ENCODE measurements at regions not wholly inside any gene's neighbourhood (a gene's known extent, or its start where the extent isn't known, plus 50 kb on each side); places are given as distances from the start of the nearest gene placed in this dataset.

DNA sequence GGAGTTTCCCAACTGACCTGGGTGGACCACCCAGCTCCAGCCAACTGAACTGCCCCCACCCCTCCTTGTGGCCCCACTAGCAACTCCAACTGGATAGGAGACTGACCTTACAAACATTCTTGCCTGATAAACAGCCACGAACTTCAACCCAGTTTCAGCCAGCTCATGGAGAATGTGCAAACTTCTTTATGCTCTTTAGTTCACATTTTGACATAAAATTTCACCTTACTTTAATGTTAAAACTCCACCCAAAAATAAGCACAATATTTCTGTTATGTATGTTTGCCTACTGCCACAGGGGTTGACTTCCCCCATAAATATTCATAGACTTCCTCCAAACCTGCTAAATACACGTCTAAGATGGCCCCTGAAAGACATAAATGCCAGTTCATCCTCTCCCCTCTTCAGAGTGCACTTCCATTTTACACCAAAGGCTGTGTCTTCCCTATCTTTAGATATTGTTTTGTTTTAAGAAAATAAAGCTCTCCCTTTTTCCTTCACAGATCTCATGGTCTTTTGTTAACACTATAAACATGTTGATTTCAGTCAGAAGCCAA lies 643.7 kb downstream of the EPM2A start:
- Mint-ChIP-seq H3K4me1 (no peaks in the 10 kb centered on the region), H3K4me3 (no peak overlapping the region), H3K9me3 (ENCODE audit: insufficient read depth) (peaks cover 2% of the 10 kb centered on the region), H3K27ac (no peak overlapping the region), H3K27me3 (peaks cover 5% of the 10 kb centered on the region)
- Histone ChIP-seq H2AFZ (ENCODE audit: insufficient read depth, low read depth, low read length, poor library complexity, severe bottlenecking) (no peak overlapping the region), H3K36me3 (replicated peaks in 1 of 2; ENCODE audit: control extremely low read depth in 1 of 2, control insufficient read depth in 1 of 2, extremely low read depth in 1 of 2, insufficient read depth in 2 of 2, low read length in 1 of 2) (no peaks in the 10 kb centered on the region), H3K4me2 (replicated peaks; ENCODE audit: low read depth, low read length, poor library complexity, severe bottlenecking) (no peak overlapping the region), H3K79me2 (ENCODE audit: control insufficient read depth, insufficient read depth, low read length) (no peaks in the 10 kb centered on the region), H3K9ac (ENCODE audit: low read length) (no peak overlapping the region), H3K4me1 (ENCODE audit: control insufficient read depth in 2 of 2, insufficient read depth in 2 of 2, low read length in 2 of 2) (no peaks in the 10 kb centered on the region), H3K9me3 (ENCODE audit: control extremely low read depth in 1 of 3, control insufficient read depth in 2 of 3, insufficient read depth in 1 of 3, low read length in 2 of 3) (no peaks in the 10 kb centered on the region), H4K20me1 (ENCODE audit: control insufficient read depth, insufficient read depth, low read length, poor library complexity, severe bottlenecking) (no peaks in the 10 kb centered on the region), H3K27me3 (replicated peaks in 1 of 4; ENCODE audit: control extremely low read depth in 1 of 4, control insufficient read depth in 3 of 4, insufficient read depth in 4 of 4, low read length in 3 of 4) (no peaks in the 10 kb centered on the region), H3K27ac (ENCODE audit: low read length in 2 of 2) (no peak overlapping the region), H3K4me3 (ENCODE audit: control extremely low read depth in 1 of 5, extremely low read depth in 1 of 5, insufficient read depth in 1 of 5, low read depth in 2 of 5, low read length in 4 of 5) (no peak overlapping the region)
- no peak for TF ChIP-seq EZH2 (IDR thresholded peaks at IDR 0.05; ENCODE audit: borderline replicate concordance, insufficient read depth, low read depth, low read length, poor library complexity, severe bottlenecking)
- TF ChIP-seq, protein P1, sequence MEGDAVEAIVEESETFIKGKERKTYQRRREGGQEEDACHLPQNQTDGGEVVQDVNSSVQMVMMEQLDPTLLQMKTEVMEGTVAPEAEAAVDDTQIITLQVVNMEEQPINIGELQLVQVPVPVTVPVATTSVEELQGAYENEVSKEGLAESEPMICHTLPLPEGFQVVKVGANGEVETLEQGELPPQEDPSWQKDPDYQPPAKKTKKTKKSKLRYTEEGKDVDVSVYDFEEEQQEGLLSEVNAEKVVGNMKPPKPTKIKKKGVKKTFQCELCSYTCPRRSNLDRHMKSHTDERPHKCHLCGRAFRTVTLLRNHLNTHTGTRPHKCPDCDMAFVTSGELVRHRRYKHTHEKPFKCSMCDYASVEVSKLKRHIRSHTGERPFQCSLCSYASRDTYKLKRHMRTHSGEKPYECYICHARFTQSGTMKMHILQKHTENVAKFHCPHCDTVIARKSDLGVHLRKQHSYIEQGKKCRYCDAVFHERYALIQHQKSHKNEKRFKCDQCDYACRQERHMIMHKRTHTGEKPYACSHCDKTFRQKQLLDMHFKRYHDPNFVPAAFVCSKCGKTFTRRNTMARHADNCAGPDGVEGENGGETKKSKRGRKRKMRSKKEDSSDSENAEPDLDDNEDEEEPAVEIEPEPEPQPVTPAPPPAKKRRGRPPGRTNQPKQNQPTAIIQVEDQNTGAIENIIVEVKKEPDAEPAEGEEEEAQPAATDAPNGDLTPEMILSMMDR (IDR thresholded peaks at IDR 0.05) = no peak
- intact Hi-C loops (cut with micrococcal nuclease) = no loop called here
- ATAC-seq (ENCODE audit: low read depth) (no peak), DNase-seq (no peak)
- ChIA-PET CTCF (no interaction called here), POLR2A (no interaction called here)
- WGBS (ENCODE audit: insufficient coverage) = 100% methylated on average over 1 of the region's 2 CpGs

GRCh38 chr6:145092554-145092953 lies 642.8 kb downstream of the EPM2A start:
- H3K79me2 ChIP-seq (ENCODE audit: control insufficient read depth, insufficient read depth, low read length) = no peaks in the 10 kb centered on the region
- H2AFZ ChIP-seq (ENCODE audit: insufficient read depth, low read depth, low read length, poor library complexity, severe bottlenecking) = no peak overlapping the region
- peaks cover 5% of the 10 kb centered on the region for H3K9me3 Mint-ChIP-seq (ENCODE audit: insufficient read depth)
- ChIA-PET CTCF (no interaction called here), POLR2A (no interaction called here)
- H3K4me2 ChIP-seq (replicated peaks; ENCODE audit: low read depth, low read length, poor library complexity, severe bottlenecking) = no peak overlapping the region
- H3K27ac ChIP-seq (ENCODE audit: low read length in 2 of 2) = no peak overlapping the region
- H3K4me3 Mint-ChIP-seq = no peak overlapping the region
- no peaks in the 10 kb centered on the region for H3K4me1 ChIP-seq (ENCODE audit: control insufficient read depth in 2 of 2, insufficient read depth in 2 of 2, low read length in 2 of 2)
- no peaks in the 10 kb centered on the region for H3K27me3 ChIP-seq (replicated peaks in 1 of 4; ENCODE audit: control extremely low read depth in 1 of 4, control insufficient read depth in 3 of 4, insufficient read depth in 4 of 4, low read length in 3 of 4)
- WGBS (ENCODE audit: insufficient coverage) = 100% methylated on average over 1 of the region's 4 CpGs
- H3K36me3 ChIP-seq (replicated peaks in 1 of 2; ENCODE audit: control extremely low read depth in 1 of 2, control insufficient read depth in 1 of 2, extremely low read depth in 1 of 2, insufficient read depth in 2 of 2, low read length in 1 of 2) = no peaks in the 10 kb centered on the region
- no peaks in the 10 kb centered on the region for H3K4me1 Mint-ChIP-seq
- ATAC-seq (ENCODE audit: low read depth) (no peak), DNase-seq (no peak)
- no peak overlapping the region for H3K27ac Mint-ChIP-seq
- no peak overlapping the region for H3K9ac ChIP-seq (ENCODE audit: low read length)
- H4K20me1 ChIP-seq (ENCODE audit: control insufficient read depth, insufficient read depth, low read length, poor library complexity, severe bottlenecking) = no peaks in the 10 kb centered on the region
- H3K27me3 Mint-ChIP-seq = peaks cover 5% of the 10 kb centered on the region
- TF ChIP-seq, protein P1 (IDR thresholded peaks at IDR 0.05) = no peak
- no peak for TF ChIP-seq EZH2 (IDR thresholded peaks at IDR 0.05; ENCODE audit: borderline replicate concordance, insufficient read depth, low read depth, low read length, poor library complexity, severe bottlenecking)
- H3K4me3 ChIP-seq (ENCODE audit: control extremely low read depth in 1 of 5, extremely low read depth in 1 of 5, insufficient read depth in 1 of 5, low read depth in 2 of 5, low read length in 4 of 5) = no peak overlapping the region
- intact Hi-C loops (cut with micrococcal nuclease) = no loop called here
- H3K9me3 ChIP-seq (ENCODE audit: control extremely low read depth in 1 of 3, control insufficient read depth in 2 of 3, insufficient read depth in 1 of 3, low read length in 2 of 3) = peaks cover 0 to 3% (median 0%) of the 10 kb centered on the region in 3 donors
